Limb (tissue), 2 donors: ENCODE measurements at regions not wholly inside any gene's neighbourhood (a gene's known extent, or its start where the extent isn't known, plus 50 kb on each side); places are given as distances from the start of the nearest gene placed in this dataset.
A peak's percentile ranks its signal among the peaks of the same experiment; 100 is the strongest.
"Not testable (repeated sequence)": the region's sequence is repeated elsewhere in the genome, so short reads cannot be mapped to it uniquely, and the experiment has no call there.

Source experiments
- DNase-seq, 2 donors: peaks; one replicate each; pipeline ENCODE4 v3.0.0-alpha.2; 2016; ENCODE audit errors: extremely low spot score in 2 of 2

DNA sequence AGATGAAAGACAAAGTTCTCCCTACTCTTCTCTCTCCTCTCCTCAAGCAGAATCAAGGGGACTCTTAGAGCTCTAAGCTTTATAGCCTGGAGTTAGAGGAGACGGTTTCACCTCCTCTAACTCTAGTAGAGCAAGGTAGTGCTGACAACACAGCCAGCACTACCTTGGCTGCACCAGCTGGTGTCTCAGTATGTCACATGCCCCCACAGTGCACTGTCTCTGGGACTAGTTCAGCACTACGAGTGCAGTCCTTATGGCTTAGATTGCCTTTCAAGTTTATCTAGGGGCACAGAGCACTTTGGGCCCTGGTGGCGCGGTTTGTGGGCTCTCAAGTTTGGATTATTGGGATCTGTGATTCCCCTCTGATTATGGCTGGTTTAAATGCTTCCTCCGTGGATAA is 614.1 kb upstream of the NECTIN3 start:
- no peak for DNase-seq

- no peak for DNase-seq
Observed at GRCh38 chr3:110459021-110459420, 612.6 kb upstream of the NECTIN3 start.

DNA sequence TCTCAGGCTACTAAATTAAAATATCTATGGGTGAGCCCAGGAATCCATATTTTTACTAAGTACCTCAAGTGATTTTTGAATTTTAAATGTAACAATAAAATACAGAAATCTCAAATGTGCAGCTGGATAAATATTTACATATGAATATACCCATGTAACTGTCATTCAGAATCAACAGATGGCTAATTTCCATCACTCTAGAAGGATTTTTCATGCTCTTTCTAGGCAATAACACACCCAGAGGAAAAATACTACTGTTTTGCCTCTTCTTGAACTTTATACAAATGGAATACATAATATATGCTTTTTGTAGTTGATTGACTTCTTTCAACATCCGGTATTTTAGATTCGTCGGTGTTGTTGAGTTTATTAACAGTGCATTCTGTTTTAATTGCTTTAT is 601.3 kb upstream of the NECTIN3 start:
- DNase-seq, result no peak

GRCh38 chr3:110473405-110473804 is 598.2 kb upstream of the NECTIN3 start:
- no peak for DNase-seq

DNA sequence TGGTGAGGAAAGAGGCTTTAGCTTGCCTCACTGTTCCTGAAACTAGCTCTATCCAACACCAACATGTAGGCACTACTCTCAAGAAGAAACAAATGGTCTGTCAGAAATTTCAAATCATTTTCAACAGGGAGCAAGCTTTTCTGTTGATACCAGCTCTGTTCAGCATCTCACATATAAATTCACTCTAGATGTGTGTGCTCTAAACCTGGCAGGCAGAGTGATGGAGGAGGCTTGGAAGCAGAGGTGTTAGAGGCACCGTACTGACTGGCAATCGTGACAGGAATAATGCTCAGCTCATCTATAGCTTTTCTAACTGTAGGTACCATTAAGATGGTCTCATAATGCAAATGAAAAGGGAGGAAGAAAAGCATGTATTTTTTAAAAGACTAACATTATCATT is 597.2 kb upstream of the NECTIN3 start:
- no peak for DNase-seq

GRCh38 chr3:110478377-110479054 is 593.1 kb upstream of the NECTIN3 start:
- no peak for DNase-seq

GRCh38 chr3:110479731-110480130 is 591.9 kb upstream of the NECTIN3 start:
- peak in 1 of 2 donors; percentile 5 for DNase-seq

GRCh38 chr3:110485389-110485788 is 586.2 kb upstream of the NECTIN3 start:
- no peak for DNase-seq

DNA sequence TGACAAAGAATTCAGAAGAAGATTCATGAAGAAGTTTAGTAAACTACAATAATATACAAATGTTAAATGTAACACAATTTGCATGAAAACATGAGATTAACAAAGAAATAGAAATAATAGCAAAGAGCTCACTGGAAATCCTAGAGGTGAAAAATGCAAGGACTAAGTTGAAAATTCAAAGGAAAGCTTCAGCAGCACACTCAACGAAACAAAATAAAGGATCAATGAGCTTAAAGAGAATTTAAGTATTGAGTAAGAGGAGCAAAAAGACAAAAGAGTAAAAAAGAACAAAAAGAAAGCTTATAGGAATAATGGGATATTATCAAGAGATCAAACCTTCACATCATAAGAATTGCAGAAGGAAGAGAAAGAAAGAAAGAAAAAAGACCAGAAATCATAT is 583.8 kb upstream of the NECTIN3 start:
- no peak for DNase-seq

DNA sequence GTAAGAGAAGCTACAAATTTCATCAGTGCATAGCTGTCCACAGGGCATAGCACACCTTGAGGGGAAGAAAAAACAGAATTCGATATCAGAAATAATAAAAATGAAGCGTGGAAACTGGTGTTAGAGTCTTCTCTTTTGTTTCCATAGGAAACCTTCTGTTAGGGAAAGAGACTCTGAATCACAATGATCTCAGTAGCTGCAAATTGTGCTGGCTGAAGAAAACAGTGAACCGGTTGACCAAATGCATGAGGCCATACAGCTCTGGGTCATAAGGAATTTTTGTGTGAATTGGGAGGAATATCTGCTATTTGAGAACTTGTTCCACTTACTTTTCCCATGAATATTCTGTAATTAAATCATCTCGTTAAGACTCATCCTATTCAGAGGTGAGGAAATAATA is 580.2 kb upstream of the NECTIN3 start:
- no peak for DNase-seq

- DNase-seq, result no peak
Observed at GRCh38 chr3:110492876-110493275, 578.7 kb upstream of the NECTIN3 start.

- DNase-seq, result no peak
Observed at GRCh38 chr3:110493438-110494092, 578.1 kb upstream of the NECTIN3 start.

- no peak for DNase-seq
Observed at GRCh38 chr3:110494093-110494490, 577.5 kb upstream of the NECTIN3 start.

DNA sequence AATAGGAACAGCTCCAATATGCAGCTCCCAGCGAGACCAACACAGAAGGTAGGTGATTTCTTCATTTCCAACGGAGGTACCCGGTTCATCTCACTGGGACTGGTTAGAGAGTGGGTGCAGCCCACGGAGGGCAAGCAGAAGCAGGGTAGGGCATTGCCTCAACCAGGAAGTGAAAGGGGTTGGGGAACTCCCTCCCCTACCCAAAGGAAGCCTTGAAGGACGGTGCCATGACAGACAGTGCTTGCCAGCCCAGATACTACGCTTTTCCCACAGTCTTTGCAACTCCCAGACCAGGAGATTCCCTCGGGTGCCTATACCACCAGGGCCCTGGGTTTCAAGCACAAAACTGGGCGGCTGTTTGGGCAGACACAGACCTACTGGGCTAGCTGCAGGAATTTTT is 576.9 kb upstream of the NECTIN3 start:
- DNase-seq, result no peak

DNA sequence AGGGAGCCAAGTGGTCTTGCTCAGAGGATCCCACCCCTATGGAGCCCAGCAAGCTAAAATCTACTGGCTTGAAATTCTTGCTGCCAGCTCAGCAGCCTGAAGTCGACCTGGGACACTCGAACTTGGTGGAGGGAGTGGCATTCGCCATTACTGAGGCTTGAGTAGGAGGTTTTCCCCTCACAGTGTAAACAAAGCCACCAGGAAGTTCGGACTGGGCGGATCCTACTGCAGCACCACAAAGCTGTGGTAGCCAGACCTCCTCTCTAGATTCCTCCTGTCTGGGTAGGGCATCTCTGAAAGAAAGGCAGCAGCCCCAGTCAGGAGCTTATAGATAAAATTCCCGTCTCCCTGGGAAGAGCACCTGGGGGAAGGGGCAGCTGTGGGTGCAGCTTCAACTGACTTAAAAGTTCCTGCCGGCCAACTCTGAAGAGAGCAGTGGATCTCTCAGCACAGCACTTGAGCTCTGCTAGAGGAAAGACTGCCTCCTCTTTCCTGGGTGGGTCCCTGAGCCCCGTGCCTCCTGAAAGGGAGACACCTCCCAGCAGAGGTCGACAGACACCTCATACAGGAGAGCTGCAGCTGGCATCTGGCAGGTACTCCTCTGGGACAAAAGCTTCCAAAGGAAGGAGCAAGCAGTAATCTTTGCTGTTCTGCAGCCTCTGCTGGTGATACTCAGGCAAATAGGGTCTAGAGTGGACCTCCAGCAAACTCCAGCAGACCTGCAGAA is 576.3 kb upstream of the NECTIN3 start:
- DNase-seq, result no peak

GRCh38 chr3:110504401-110504800 is 567.2 kb upstream of the NECTIN3 start:
- DNase-seq, result no peak

GRCh38 chr3:110504901-110505300 is 566.7 kb upstream of the NECTIN3 start:
- DNase-seq, result no peak

GRCh38 chr3:110506890-110507289 is 564.7 kb upstream of the NECTIN3 start:
- DNase-seq, result no peak

- DNase-seq, result not testable (repeated sequence)
Observed at GRCh38 chr3:110507570-110507969, 564.0 kb upstream of the NECTIN3 start.

- no peak for DNase-seq
Observed at GRCh38 chr3:110512961-110513360, 558.7 kb upstream of the NECTIN3 start.

DNA sequence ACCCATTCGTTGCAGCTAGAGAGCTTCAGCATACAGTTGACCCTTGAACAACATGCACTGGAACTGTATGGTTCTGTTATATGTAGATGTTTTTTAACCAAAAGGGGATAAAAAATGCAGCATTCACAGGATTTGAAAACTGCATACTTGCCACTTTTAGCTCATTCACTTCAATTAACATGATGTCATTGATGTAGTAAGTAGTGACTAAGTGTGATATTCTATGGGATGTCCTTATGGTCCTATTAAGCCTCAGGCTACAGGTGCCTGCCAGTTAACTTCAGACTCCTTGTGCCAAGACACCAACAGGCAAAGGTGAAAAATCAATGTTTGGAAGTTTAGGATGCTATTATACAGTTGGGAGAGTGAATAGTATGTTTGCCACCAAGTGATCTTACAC is 553.6 kb upstream of the NECTIN3 start:
- no peak for DNase-seq

DNA sequence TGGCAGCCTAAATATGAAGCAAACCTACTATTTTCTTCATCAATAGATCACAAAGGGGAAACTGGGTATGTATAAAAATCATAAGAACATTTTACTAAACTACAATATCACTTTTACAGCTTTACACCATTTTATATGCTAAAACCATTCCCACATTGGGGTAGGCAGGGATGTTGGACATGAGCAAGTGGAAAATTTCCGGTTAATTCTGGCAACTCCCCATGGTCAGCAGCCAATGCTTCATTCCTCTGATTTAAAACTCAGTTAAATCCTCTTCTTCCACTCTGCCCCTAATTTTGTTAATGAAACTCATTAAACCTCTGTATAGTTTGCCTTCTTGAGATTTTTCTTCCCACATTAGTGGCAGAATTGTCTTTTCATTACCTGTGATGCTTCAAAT is 552.5 kb upstream of the NECTIN3 start:
- no peak for DNase-seq

GRCh38 chr3:110521019-110521418 is 550.6 kb upstream of the NECTIN3 start:
- DNase-seq, result no peak
